Mesenchymal stem cell (in vitro differentiated cells and primary cell): ENCODE measurements at regions not wholly inside any gene's neighbourhood (a gene's known extent, or its start where the extent isn't known, plus 50 kb on each side); places are given as distances from the start of the nearest gene placed in this dataset.

ENCODE experiments used
- DNase-seq: peaks from one replicate; pipeline ENCODE4 v3.0.0-alpha.2; 2013
- H2AFZ ChIP-seq: one replicate; pipeline ENCODE4 v1.6.1; 2013; ENCODE audit warnings: low read depth, mild to moderate bottlenecking, control low read depth, inconsistent platforms, low read length, moderate library complexity
- H2AK5ac ChIP-seq: 2 replicates; pipeline ENCODE4 v1.6.1; 2013; ENCODE audit warnings: low read length, moderate library complexity, mild to moderate bottlenecking, inconsistent platforms; ENCODE audit not compliant: severe bottlenecking
- H2BK120ac ChIP-seq: one replicate; pipeline ENCODE4 v1.6.1; 2013; ENCODE audit warnings: low read depth, mild to moderate bottlenecking, inconsistent platforms, low read length, moderate library complexity
- H2BK12ac ChIP-seq, 2 experiments: one replicate each; pipeline ENCODE4 v1.6.1; 2013; ENCODE audit warnings: inconsistent platforms in 2 of 2, low read length in 2 of 2, mild to moderate bottlenecking in 2 of 2, moderate library complexity in 2 of 2, control low read depth in 1 of 2
- H2BK15ac ChIP-seq: one replicate; pipeline ENCODE4 v1.6.1; 2013; ENCODE audit warnings: mild to moderate bottlenecking, low read depth, inconsistent platforms; ENCODE audit not compliant: poor library complexity, severe bottlenecking
- H2BK5ac ChIP-seq: 2 replicates; pipeline ENCODE4 v1.6.1; 2013; ENCODE audit warnings: low read depth, mild to moderate bottlenecking, low read length, control low read depth, inconsistent platforms; ENCODE audit not compliant: poor library complexity, severe bottlenecking
- H3K14ac ChIP-seq, 2 experiments: one replicate each; pipeline ENCODE4 v1.6.1; 2013; ENCODE audit warnings: inconsistent platforms in 2 of 2, low read length in 2 of 2, control low read depth in 1 of 2, mild to moderate bottlenecking in 1 of 2, moderate library complexity in 1 of 2
- H3K18ac ChIP-seq, 2 experiments: one replicate each; pipeline ENCODE4 v1.6.1; 2013; ENCODE audit warnings: inconsistent platforms in 2 of 2, low read length in 2 of 2, control low read depth in 1 of 2, low read depth in 1 of 2, mild to moderate bottlenecking in 1 of 2
- H3K23ac ChIP-seq, 2 experiments: one replicate each; pipeline ENCODE4 v1.6.1; 2013; ENCODE audit warnings: inconsistent platforms in 2 of 2, low read length in 2 of 2, mild to moderate bottlenecking in 2 of 2, moderate library complexity in 2 of 2, control low read depth in 1 of 2
- H3K27ac ChIP-seq: 2 replicates; pipeline ENCODE4 v1.5.1; 2013; ENCODE audit warnings: mild to moderate bottlenecking, moderate library complexity, low read length, control low read depth, inconsistent platforms; ENCODE audit not compliant: poor library complexity, severe bottlenecking
- H3K27me3 ChIP-seq, 2 experiments: 2 replicates each; pipeline versions ENCODE4 v1.6.1 to v1.7.0; 2013; ENCODE audit warnings: low read length in 2 of 2, mild to moderate bottlenecking in 2 of 2, moderate library complexity in 2 of 2, control low read depth in 1 of 2, inconsistent platforms in 1 of 2; ENCODE audit not compliant: control insufficient read depth in 1 of 2, insufficient read depth in 1 of 2
- H3K36me3 ChIP-seq, 2 experiments: 2 replicates each; pipeline versions ENCODE4 v1.6.1 to v1.7.0; 2013; ENCODE audit warnings: low read length in 2 of 2, control low read depth in 1 of 2, inconsistent platforms in 1 of 2, low read depth in 1 of 2, mild to moderate bottlenecking in 1 of 2; ENCODE audit not compliant: insufficient read depth in 2 of 2, control insufficient read depth in 1 of 2
- H3K4ac ChIP-seq, 2 experiments: one replicate each; pipeline ENCODE4 v1.6.1; 2013; ENCODE audit warnings: inconsistent platforms in 2 of 2, low read length in 2 of 2, mild to moderate bottlenecking in 2 of 2, moderate library complexity in 2 of 2, control low read depth in 1 of 2, low read depth in 1 of 2
- H3K4me1 ChIP-seq: 2 replicates; pipeline ENCODE4 v1.6.1; 2013; ENCODE audit warnings: low read depth, low read length, control low read depth; ENCODE audit not compliant: control insufficient read depth, insufficient read depth
- H3K4me2 ChIP-seq: 2 replicates; pipeline ENCODE4 v1.6.1; 2013; ENCODE audit warnings: low read length, mild to moderate bottlenecking, inconsistent platforms; ENCODE audit not compliant: poor library complexity, severe bottlenecking
- H3K4me3 ChIP-seq, 2 experiments: 2 replicates each; pipeline versions ENCODE4 v1.5.1 to v1.7.0; 2013; ENCODE audit warnings: low read length in 2 of 2, mild to moderate bottlenecking in 2 of 2, control low read depth in 1 of 2, low read depth in 1 of 2; ENCODE audit not compliant: insufficient read depth in 1 of 2
- H3K79me1 ChIP-seq: replicated peaks from 2 replicates; pipeline ENCODE4 v1.6.1; 2013; ENCODE audit warnings: mild to moderate bottlenecking, control low read depth, low read length, inconsistent platforms; ENCODE audit not compliant: poor library complexity, severe bottlenecking
- H3K9ac ChIP-seq: 2 replicates; pipeline ENCODE4 v1.7.0; 2013; ENCODE audit warnings: mild to moderate bottlenecking, low read length, moderate library complexity
- H3K9me3 ChIP-seq: 2 replicates; pipeline ENCODE4 v1.7.0; 2013; ENCODE audit warnings: mild to moderate bottlenecking, low read length; ENCODE audit not compliant: control insufficient read depth
- H4K8ac ChIP-seq: one replicate; pipeline ENCODE4 v1.6.1; 2013; ENCODE audit warnings: inconsistent platforms, mild to moderate bottlenecking, low read length, moderate library complexity
- H4K91ac ChIP-seq: one replicate; pipeline ENCODE4 v1.6.1; 2013; ENCODE audit warnings: mild to moderate bottlenecking, low read length, inconsistent platforms
- WGBS: methylation state at CpG from one replicate; pipeline ENCODE4 v1.1.7; 2013; ENCODE audit warnings: mixed read lengths; 5-methylcytosine and 5-hydroxymethylcytosine counted together

GRCh38 chr9:71627537-71627936 is 140.8 kb downstream of the CEMIP2 start:
- no peak for DNase-seq
- Histone ChIP-seq H2BK5ac (no peak overlapping the region), H4K8ac (no peak overlapping the region), H3K4me3 (no peak overlapping the region), H3K27ac (no peak overlapping the region), H3K14ac (no peak overlapping the region), H3K27me3 (no peaks in the 10 kb centered on the region), H2BK15ac (no peak overlapping the region), H2BK12ac (no peak overlapping the region), H3K9ac (no peak overlapping the region), H2AFZ (no peak overlapping the region), H3K23ac (no peak overlapping the region), H2BK120ac (no peak overlapping the region), H3K4me1 (no peaks in the 10 kb centered on the region), H3K9me3 (no peaks in the 10 kb centered on the region), H3K18ac (no peak overlapping the region), H3K4me2 (no peak overlapping the region), H3K79me1 (no peaks in the 10 kb centered on the region), H3K4ac (no peak overlapping the region), H4K91ac (no peak overlapping the region), H3K36me3 (no peaks in the 10 kb centered on the region), H2AK5ac (no peak overlapping the region)
- WGBS, result no CpG with 5 or more reads among the region's 1 CpG

- WGBS, result 87% methylated on average over 1 of the region's 1 CpG
- no peak overlapping the region for H3K27ac ChIP-seq
- no peak overlapping the region for H4K8ac ChIP-seq
- H3K4me3 ChIP-seq, result no peak overlapping the region
- H3K9me3 ChIP-seq, result no peaks in the 10 kb centered on the region
- H2BK5ac ChIP-seq, result no peak overlapping the region
- no peaks in the 10 kb centered on the region for H3K36me3 ChIP-seq
- H3K23ac ChIP-seq, result no peak overlapping the region
- no peak for DNase-seq
- H3K4ac ChIP-seq, result no peak overlapping the region
- H2AK5ac ChIP-seq, result no peak overlapping the region
- H3K4me2 ChIP-seq, result no peak overlapping the region
- H3K14ac ChIP-seq, result no peak overlapping the region
- H3K18ac ChIP-seq, result no peak overlapping the region
- H2BK12ac ChIP-seq, result no peak overlapping the region
- H2BK120ac ChIP-seq, result no peak overlapping the region
- H3K4me1 ChIP-seq, result no peaks in the 10 kb centered on the region
- H4K91ac ChIP-seq, result no peak overlapping the region
- no peaks in the 10 kb centered on the region for H3K79me1 ChIP-seq
- H2AFZ ChIP-seq, result no peak overlapping the region
- no peaks in the 10 kb centered on the region for H3K27me3 ChIP-seq
- no peak overlapping the region for H2BK15ac ChIP-seq
- no peak overlapping the region for H3K9ac ChIP-seq
These were observed 141.9 kb downstream of the CEMIP2 start for GRCh38 chr9:71626395-71626794.

- no peaks in the 10 kb centered on the region for H3K27me3 ChIP-seq
- H3K79me1 ChIP-seq, result no peaks in the 10 kb centered on the region
- H4K8ac ChIP-seq, result no peak overlapping the region
- no peak overlapping the region for H3K14ac ChIP-seq
- H2BK15ac ChIP-seq, result no peak overlapping the region
- H3K4ac ChIP-seq, result no peak overlapping the region
- H2AK5ac ChIP-seq, result no peak overlapping the region
- no peak overlapping the region for H3K27ac ChIP-seq
- H2BK12ac ChIP-seq, result no peak overlapping the region
- H3K4me2 ChIP-seq, result no peak overlapping the region
- no peak overlapping the region for H4K91ac ChIP-seq
- no peak overlapping the region for H2AFZ ChIP-seq
- no peak overlapping the region for H3K23ac ChIP-seq
- H3K9me3 ChIP-seq, result no peaks in the 10 kb centered on the region
- H3K18ac ChIP-seq, result no peak overlapping the region
- no peaks in the 10 kb centered on the region for H3K4me1 ChIP-seq
- H3K9ac ChIP-seq, result no peak overlapping the region
- DNase-seq, result no peak
- no peaks in the 10 kb centered on the region for H3K36me3 ChIP-seq
- no peak overlapping the region for H2BK5ac ChIP-seq
- 100% methylated on average over 2 of the region's 3 CpGs for WGBS
- no peak overlapping the region for H2BK120ac ChIP-seq
- no peak overlapping the region for H3K4me3 ChIP-seq
These were observed 143.6 kb downstream of the CEMIP2 start for GRCh38 chr9:71624728-71625127.

- Histone ChIP-seq H3K27me3 (no peaks in the 10 kb centered on the region), H3K14ac (no peak overlapping the region), H3K4ac (no peak overlapping the region), H3K79me1 (no peaks in the 10 kb centered on the region), H3K27ac (no peak overlapping the region), H2BK12ac (no peak overlapping the region), H2AFZ (no peak overlapping the region), H3K9me3 (peaks cover 9% of the 10 kb centered on the region), H3K4me1 (no peaks in the 10 kb centered on the region), H3K18ac (no peak overlapping the region), H2BK15ac (no peak overlapping the region), H2BK5ac (no peak overlapping the region), H4K91ac (no peak overlapping the region), H4K8ac (no peak overlapping the region), H3K23ac (no peak overlapping the region), H3K4me2 (no peak overlapping the region), H3K36me3 (no peaks in the 10 kb centered on the region), H2BK120ac (no peak overlapping the region), H2AK5ac (no peak overlapping the region), H3K9ac (no peak overlapping the region), H3K4me3 (no peak overlapping the region)
- WGBS, result no CpG with 5 or more reads among the region's 1 CpG
- no peak for DNase-seq
These were observed 147.6 kb downstream of the CEMIP2 start for GRCh38 chr9:71620746-71621145.
